NCI-H146 treated with DMSO at 0.1 percent for 48 hours (cell line): ENCODE measurements at regions not wholly inside any gene's neighbourhood (a gene's known extent, or its start where the extent isn't known, plus 50 kb on each side); places are given as distances from the start of the nearest gene placed in this dataset.
A peak's percentile ranks its signal among the peaks of the same experiment; 100 is the strongest.

Experiments used
- DNase-seq: peaks from one replicate; lab custom pipeline; 2025; ENCODE audit not compliant: unreplicated experiment; lab: John Stamatoyannopoulos, UW

GRCh38 chr13:111448504-111448903 lies 128.1 kb downstream of the TEX29 start:
- no peak for DNase-seq

- no peak for DNase-seq
These were observed 128.6 kb downstream of the TEX29 start for GRCh38 chr13:111449041-111449440.

DNA sequence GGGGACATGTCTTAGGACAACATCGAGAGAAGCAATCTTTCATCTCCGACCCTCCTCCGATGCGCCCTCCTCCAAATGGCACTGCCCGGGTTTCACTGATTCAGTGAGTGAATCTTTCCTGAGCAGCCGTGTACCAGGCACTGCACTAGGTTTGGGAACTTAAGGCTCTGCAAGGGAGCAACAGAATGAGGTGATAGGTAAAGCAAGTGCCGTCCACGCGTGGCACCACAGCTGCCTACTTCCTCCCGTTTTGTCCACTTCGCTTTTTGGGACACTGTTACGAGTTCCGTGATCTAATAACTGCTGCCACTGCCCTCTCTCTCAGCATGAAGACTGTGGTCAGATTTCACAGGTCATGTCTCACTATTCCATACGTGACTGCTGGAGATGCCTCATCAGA lies 131.0 kb downstream of the TEX29 start:
- no peak for DNase-seq

DNA sequence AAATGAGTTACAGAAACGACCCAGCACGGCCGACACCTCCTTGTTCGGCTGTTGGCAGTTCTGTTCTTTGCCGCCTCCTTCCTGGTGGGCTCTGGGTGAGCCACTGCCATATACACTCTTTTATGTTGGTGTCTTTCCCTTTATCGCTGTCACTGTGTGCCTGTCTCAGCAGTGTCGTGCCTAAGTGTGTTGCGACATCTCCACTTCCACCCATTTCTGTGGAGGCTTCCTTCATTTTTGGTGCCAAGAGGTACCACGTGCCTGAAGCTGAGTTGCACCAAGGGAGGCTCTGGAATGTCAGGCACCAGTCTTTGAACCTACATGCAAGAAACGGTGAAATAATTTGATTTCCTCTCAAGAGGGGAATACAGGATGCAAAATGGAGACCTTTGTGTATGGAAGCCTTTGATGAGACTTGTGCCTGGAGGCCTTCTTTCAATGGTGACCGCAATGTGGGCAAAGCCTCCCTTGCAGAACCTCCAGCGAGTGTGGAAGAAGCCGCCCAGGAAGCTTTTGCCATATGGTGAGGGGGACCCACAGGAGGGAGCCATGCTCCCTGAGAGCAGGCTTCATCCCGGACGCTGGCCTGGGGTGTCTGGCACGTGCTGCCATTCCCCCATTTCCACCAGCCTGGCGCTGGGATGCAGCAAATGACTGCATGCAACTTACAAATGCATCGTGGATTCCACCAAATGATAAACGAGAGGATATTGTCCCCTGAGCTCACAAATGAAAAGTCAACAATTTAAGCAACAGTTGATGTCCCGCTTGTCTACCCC lies 136.2 kb downstream of the TEX29 start:
- no peak for DNase-seq

- no peak for DNase-seq
These were observed 137.6 kb downstream of the TEX29 start for GRCh38 chr13:111458001-111458531.

DNA sequence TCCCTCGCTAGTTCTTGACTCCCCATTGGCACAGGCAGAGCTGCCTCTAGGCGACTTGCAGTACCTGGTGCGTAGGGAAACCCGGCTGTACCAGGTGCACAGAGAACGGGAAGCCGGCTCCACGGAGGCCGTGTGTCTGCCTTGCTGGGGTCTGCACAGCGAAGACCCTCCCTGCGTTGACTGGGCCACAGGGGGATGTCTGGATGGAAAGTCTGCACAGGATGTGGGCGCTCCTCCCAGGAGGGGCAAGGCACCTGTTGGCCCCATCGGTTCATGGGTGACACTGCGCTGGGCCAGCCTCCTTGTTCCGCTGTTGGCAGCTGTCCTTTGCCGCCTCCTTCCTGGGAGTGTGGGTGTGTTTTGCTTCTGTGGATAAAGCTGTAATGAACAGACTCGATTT lies 138.3 kb downstream of the TEX29 start:
- DNase-seq, result no peak

DNA sequence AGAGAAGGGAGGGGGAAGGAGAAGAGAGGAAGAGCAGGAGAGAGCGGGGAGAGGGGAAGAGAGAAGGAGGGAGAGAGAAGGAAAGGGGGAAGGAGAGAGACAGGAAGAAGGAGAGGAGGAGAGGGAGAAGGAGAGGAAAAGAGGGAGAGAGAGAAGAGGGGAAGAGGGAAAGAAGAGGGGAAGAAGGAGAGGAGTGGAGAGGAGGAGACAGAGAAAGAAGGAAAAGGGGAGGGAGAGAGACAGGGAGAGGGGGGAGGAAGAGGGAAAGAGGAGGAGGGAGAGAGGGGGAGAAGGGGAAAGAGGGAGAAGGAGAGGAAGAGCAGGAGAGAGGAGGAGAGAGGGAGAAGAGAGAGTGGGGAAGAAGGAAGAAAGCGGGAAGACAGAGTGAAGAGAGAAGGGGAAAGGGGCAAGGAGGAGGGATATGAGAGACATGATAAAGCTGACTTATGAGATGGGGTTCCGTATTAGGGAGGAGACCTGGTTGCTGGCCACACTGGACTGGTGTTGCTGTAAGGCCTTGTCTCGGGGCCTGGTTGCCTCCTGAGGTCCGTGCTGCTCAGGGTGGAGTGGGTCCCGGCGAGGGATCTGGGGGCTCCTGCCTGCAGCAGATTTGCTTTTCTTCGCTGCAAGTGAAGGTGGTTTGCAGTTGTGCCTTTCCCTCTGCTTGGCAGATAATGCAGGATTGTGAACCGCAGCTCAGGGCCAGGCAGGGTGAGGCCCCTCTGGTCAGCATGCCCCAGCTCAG lies 139.5 kb downstream of the TEX29 start:
- no peak for DNase-seq

- peak; percentile 42 for DNase-seq
These were observed 140.4 kb downstream of the TEX29 start for GRCh38 chr13:111460548-111461444.

GRCh38 chr13:111461445-111462149 lies 141.2 kb downstream of the TEX29 start:
- no peak for DNase-seq

DNA sequence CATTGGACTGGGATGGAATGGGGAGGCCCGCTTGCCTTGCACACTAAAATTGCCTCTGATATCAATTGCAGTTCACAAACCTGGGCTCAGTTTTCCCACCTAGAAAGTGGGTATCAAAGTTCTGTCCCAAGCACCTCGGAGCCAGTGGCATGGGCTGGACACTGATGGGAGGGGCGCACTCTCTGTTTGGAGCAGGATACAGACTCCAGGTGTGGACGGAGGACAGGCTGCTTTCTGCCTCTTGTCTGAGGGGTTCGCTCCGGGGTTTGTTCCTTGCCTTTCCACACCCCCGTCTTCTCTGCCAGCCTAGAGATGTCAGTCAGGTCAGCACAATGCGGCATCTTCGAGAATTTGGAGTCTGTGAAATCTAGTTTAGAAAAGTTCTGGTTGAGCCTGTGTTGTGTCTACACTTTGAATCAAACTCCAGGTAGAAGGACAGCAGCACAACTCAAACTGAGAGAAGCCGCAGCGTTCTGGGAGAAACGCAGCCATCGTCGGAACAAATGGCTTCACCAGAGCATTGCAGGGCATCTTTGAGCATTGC lies 141.9 kb downstream of the TEX29 start:
- DNase-seq, result no peak

GRCh38 chr13:111462944-111463343 lies 142.5 kb downstream of the TEX29 start:
- no peak for DNase-seq

- no peak for DNase-seq
These were observed 146.9 kb downstream of the TEX29 start for GRCh38 chr13:111467111-111467890.

- no peak for DNase-seq
These were observed 147.9 kb downstream of the TEX29 start for GRCh38 chr13:111468037-111468959.

DNA sequence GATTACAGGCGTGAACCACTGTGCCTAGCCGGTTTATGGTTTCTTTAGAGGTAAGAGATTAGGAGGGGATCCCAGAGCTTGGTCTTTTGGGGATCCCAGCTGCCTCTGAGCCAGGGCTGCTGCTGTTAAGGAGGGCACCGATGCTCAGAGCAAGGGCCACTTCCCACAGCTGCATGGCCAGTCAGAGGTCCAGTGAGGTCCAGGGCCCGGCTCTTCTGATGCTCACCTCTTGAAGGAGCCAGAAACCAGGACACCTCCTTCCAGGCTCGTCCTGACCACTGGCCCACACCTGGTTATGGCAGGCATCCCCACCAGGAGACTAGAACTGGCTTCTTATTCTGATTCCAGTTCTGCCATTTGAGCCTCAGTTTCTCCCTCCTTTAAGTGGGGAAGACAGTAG lies 149.0 kb downstream of the TEX29 start:
- DNase-seq, result no peak

GRCh38 chr13:111469916-111470506 lies 149.6 kb downstream of the TEX29 start:
- DNase-seq, result no peak

DNA sequence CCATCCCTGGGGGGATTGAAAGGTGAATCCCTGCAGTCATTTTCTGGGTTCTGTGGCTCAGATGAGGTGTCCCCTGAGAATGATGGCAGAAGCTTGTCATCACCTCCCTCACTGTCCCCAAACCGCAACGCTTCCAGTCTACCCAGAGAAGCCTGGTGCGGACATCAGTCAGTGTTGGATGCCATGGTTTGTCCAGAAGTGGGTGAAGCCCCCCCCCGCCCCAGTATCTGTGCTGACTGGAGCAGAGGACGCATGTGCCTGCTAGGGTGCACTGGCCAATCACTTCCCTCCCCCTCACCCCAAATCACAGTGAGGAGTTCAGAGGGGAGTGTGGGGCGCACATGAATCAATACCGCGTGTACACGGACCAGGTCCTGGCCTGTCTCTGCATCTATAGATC lies 150.5 kb downstream of the TEX29 start:
- no peak for DNase-seq

DNA sequence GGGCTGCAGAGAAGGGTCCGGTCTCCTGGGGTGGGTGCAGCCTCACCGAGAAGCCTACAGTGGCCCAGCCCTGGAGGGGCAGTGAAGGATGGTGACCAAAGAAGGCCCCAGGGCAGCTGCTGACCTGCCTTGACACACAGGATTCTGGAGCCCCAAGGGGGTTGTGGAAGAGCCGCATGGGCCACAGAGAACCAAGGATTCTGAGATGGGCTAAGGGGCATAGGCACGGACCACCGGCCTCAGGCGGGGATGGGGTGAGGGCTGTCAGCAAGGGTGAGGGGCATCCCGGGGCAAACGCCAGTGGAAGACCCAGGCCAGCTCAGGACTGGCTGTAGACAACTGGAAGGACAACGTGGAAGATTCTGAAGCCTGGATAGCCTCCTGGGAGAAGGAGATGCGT lies 151.6 kb downstream of the TEX29 start:
- DNase-seq, result no peak
